Pancreas (tissue), 10 donors: ENCODE measurements at regions not wholly inside any gene's neighbourhood (a gene's known extent, or its start where the extent isn't known, plus 50 kb on each side); places are given as distances from the start of the nearest gene placed in this dataset.

Experiments
- ATAC-seq, 4 donors: fragments of 200-7000 bp; cut with Tn5 transposase; one replicate each; pipeline versions ENCODE4 v1.8.0 to v1.9.1; 2020; ENCODE audit warnings: mild to moderate bottlenecking in 4 of 4, moderate library complexity in 4 of 4
- DNase-seq, 6 donors: peaks; one replicate each; pipeline ENCODE4 v3.0.0-alpha.2; 2020
- FAIRE-seq: peaks from 2 replicates; lab custom pipeline; 2012; peaks lifted over from hg19 to GRCh38; lab: Jason Lieb, UNC
- H3K27ac ChIP-seq, 4 donors: fragments of 200-600 bp; sonication (generic); 1 replicate in 3 of 4; 2 replicates in 1 of 4; pipeline versions ENCODE4 v1.5.0 to v1.8.0; 2020
- H3K27me3 ChIP-seq, 4 donors: fragments of 200-600 bp; one replicate each; pipeline ENCODE4 v1.8.0; 2021
- H3K36me3 ChIP-seq, 3 donors: fragments of 200-600 bp; sonication (generic) in 1 of 3; one replicate each; pipeline versions ENCODE4 v1.5.0 to v1.8.0; 2020 to 2021
- H3K4me1 ChIP-seq, 3 donors: fragments of 200-600 bp; one replicate each; pipeline ENCODE4 v1.8.0; 2021
- H3K4me3 ChIP-seq, 4 donors: fragments of 200-600 bp; sonication (generic) in 2 of 4; one replicate each; pipeline versions ENCODE4 v1.5.0 to v1.8.0; 2020 to 2021
- H3K9me3 ChIP-seq, 4 donors: fragments of 200-600 bp; one replicate each; pipeline ENCODE4 v1.8.0; 2021
- WGBS, 2 donors: extraction: QIAGEN DNeasy Blood & Tissue Kit; methylation state at CpG; one replicate each; pipeline ENCODE4 v1.1.7; 2013; 5-methylcytosine and 5-hydroxymethylcytosine counted together
- intact Hi-C, 3 donors: fragments of 100-400 bp; cut with DNase I; formaldehyde crosslinking; loops; one replicate each; pipeline versions ENCODE4 v1.11.1 to v1.14.2; 2022
- TF ChIP-seq, protein P1 (sequence below), 4 donors: fragments of 200-600 bp; sonication (generic) in 3 of 4; IDR thresholded peaks; one replicate each; pipeline versions ENCODE4 v1.5.0 to v1.8.0; 2021; ENCODE audit warnings: antibody characterized with exemption in 4 of 4
- donor health status: healthy with polysubstance abuse.
- donor health status: DM: no; HTN: no; CAD: no; lungs with moderate emphysema.
- donor health status: DM: no; HTN: no; CAD: no.
- donor health status: control.
- donor health status: control.
- donor health status: Bipolar disorder and iron deficiency.
- donor health status: DM: yes; HTN: yes; CAD: no.
- donor health status: DM: no; HTN: no; CAD: no.
- donor health status: DM: no; HTN: no; CAD: no.
- donor health status: DM: yes; HTN: yes; CAD: no.

DNA sequence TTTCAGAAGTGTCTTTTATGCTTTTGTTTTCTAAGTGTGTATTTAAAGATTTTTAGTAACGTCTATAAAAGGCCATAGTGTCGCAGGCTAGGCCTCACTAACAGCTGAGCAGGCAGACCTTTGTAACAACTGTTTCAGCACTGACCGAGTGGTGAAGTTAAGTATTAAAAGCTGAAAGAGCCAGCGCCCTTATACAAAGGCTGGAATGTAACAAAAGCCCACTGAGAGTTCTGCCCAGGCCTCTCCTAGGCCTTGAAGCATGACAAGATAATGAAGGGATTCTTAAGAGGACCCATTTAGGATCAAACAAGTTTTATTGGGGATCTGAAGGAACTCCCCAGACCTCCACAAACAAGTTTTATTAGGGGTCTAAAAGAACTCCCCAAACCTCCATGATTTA lies 722.5 kb upstream of the PRKX start:
- intact Hi-C loops, result no loop called here
- no peak for ATAC-seq
- 38 to 47% methylated on average over 4 of the region's 4 CpGs for WGBS, 2 donors
- peaks cover 0 to 10% (median 0%) of the 10 kb centered on the region in 4 donors for H3K27me3 ChIP-seq
- TF ChIP-seq, protein P1, sequence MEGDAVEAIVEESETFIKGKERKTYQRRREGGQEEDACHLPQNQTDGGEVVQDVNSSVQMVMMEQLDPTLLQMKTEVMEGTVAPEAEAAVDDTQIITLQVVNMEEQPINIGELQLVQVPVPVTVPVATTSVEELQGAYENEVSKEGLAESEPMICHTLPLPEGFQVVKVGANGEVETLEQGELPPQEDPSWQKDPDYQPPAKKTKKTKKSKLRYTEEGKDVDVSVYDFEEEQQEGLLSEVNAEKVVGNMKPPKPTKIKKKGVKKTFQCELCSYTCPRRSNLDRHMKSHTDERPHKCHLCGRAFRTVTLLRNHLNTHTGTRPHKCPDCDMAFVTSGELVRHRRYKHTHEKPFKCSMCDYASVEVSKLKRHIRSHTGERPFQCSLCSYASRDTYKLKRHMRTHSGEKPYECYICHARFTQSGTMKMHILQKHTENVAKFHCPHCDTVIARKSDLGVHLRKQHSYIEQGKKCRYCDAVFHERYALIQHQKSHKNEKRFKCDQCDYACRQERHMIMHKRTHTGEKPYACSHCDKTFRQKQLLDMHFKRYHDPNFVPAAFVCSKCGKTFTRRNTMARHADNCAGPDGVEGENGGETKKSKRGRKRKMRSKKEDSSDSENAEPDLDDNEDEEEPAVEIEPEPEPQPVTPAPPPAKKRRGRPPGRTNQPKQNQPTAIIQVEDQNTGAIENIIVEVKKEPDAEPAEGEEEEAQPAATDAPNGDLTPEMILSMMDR (IDR thresholded peaks at IDR 0.05), result no peak
- H3K4me3 ChIP-seq, result no peak overlapping the region
- no peak overlapping the region for H3K27ac ChIP-seq
- no peak for FAIRE-seq
- H3K36me3 ChIP-seq, result no peaks in the 10 kb centered on the region
- DNase-seq, result no peak
- no peaks in the 10 kb centered on the region for H3K9me3 ChIP-seq
- H3K4me1 ChIP-seq, result no peaks in the 10 kb centered on the region

DNA sequence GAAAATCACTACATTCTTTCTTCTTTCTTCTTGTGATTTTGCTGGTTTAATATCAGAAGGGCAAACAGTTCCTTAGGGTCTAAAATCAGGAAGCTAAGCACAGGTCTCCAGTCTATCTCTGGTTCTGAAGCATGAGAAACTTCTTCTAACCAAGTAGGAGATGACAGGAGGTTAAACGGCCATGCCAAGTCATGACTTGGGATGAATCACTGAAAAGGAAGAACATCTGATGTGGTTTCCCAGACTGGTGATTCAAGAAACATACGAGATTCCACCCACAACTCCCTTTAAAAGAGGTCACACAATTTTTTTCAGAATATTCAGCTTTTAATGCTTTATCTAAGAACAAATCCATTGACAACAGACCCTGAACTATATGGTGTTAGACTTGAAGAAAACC lies 684.0 kb upstream of the PRKX start:
- 27 to 42% methylated on average over 2 of the region's 2 CpGs for WGBS, 2 donors
- H3K4me3 ChIP-seq, result no peak overlapping the region
- H3K27me3 ChIP-seq, result no peaks in the 10 kb centered on the region
- no peak overlapping the region for H3K27ac ChIP-seq
- intact Hi-C loops, result no loop called here
- H3K36me3 ChIP-seq, result no peaks in the 10 kb centered on the region
- TF ChIP-seq, protein P1 (IDR thresholded peaks at IDR 0.05), result no peak
- no peak for DNase-seq
- H3K9me3 ChIP-seq, result no peaks in the 10 kb centered on the region
- ATAC-seq, result no peak
- FAIRE-seq, result no peak
- no peaks in the 10 kb centered on the region for H3K4me1 ChIP-seq

DNA sequence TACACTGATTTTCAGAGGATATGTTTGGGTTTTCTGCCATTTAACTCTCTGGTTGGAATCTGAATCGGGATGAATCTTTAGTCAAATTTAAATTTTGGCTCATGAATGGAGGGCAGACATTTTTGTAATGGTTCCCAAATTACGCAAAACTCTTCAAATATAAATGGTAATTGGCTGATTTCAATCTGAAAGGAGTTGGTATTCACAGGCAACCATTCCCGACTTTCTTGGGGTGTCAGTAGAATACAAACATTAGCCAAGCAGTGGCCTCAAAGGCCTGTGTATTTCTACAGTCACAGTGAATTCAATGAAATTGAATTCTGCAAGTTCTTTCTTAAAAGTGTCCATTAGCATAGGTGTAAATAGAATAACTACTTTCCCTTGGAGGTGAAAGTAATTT lies 668.8 kb upstream of the PRKX start:
- TF ChIP-seq, protein P1 (IDR thresholded peaks at IDR 0.05), result no peak
- Histone ChIP-seq H3K4me3 (no peak overlapping the region), H3K27ac (no peak overlapping the region), H3K4me1 (no peaks in the 10 kb centered on the region), H3K27me3 (no peaks in the 10 kb centered on the region), H3K9me3 (no peaks in the 10 kb centered on the region), H3K36me3 (no peaks in the 10 kb centered on the region)
- FAIRE-seq (no peak), ATAC-seq (no peak), DNase-seq (no peak)
- intact Hi-C loops, result no loop called here
- WGBS, 2 donors, result 26 to 33% methylated on average over 3 of the region's 3 CpGs

DNA sequence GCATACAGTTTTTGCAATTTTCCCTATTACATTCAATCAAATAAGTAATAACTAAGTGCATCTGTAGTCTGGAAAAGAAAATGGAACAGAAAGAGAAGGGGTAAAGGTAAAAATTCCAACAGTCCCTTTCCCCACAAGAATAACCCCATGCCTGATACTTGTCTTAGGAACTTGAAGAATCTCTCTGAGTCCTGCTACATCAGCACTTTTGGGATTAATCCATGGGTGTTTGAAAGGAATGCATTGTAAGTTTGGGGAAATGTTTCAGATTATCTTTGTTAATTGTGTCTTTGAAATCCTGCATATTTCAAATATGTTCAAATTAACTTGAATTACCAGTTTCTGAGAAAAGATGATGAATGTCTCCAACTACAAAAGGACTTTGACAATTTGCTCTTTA lies 667.3 kb upstream of the PRKX start:
- FAIRE-seq, result no peak

DNA sequence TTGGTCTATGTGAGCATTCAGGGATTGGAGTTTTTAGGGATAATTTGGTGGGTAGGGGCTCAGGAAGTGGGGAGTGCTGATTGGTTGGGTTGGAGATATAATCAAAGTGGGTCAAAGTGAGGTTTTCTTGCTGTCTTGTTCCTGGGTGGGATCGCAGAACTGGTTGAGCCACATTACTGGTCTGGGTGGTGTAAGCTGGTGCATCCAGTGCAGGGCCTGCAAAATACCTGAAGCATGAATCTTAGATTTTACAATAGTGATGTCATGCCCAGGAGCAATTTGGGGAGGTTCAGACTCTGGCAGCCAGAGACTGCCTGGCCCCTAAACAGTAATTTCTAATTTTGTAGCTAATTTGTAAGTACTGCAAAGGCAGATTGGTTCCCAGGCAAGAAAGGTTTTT lies 665.6 kb upstream of the PRKX start:
- ATAC-seq (no peak), DNase-seq (no peak), FAIRE-seq (no peak)
- H3K4me1 ChIP-seq, result no peaks in the 10 kb centered on the region
- TF ChIP-seq, protein P1 (IDR thresholded peaks at IDR 0.05), result no peak
- no peaks in the 10 kb centered on the region for H3K27me3 ChIP-seq
- no peak overlapping the region for H3K4me3 ChIP-seq
- no peaks in the 10 kb centered on the region for H3K36me3 ChIP-seq
- intact Hi-C loops, result no loop called here
- H3K27ac ChIP-seq, result no peak overlapping the region
- WGBS, 2 donors, result 74 to 85% methylated on average over 1 of the region's 1 CpG
- H3K9me3 ChIP-seq, result no peaks in the 10 kb centered on the region

More for the DNA sequence above, 667.3 kb upstream of the PRKX start:
- no peaks in the 10 kb centered on the region for H3K9me3 ChIP-seq
- H3K27me3 ChIP-seq, result no peaks in the 10 kb centered on the region
- no peaks in the 10 kb centered on the region for H3K36me3 ChIP-seq
- intact Hi-C loops, result no loop called here
- H3K4me1 ChIP-seq, result no peaks in the 10 kb centered on the region
- ATAC-seq (no peak), DNase-seq (no peak)
- no peak overlapping the region for H3K4me3 ChIP-seq
- H3K27ac ChIP-seq, result no peak overlapping the region
- TF ChIP-seq, protein P1 (IDR thresholded peaks at IDR 0.05), result no peak
